WTC11 (cell line): ENCODE measurements at regions not wholly inside any gene's neighbourhood (a gene's known extent, or its start where the extent isn't known, plus 50 kb on each side); places are given as distances from the start of the nearest gene placed in this dataset.

Experiments used
- CREB1 ChIP-seq: sonication (generic); formaldehyde crosslinking; IDR thresholded peaks from 2 replicates; pipeline ENCODE4 v1.8.0; 2023; ENCODE audit warnings: mild to moderate bottlenecking, missing genetic modification reagents
- E2F1 ChIP-seq: sonication (generic); formaldehyde crosslinking; IDR thresholded peaks from 2 replicates; pipeline ENCODE4 v1.8.0; 2022; ENCODE audit warnings: mild to moderate bottlenecking, missing genetic modification reagents
- E2F4 ChIP-seq: sonication (generic); formaldehyde crosslinking; IDR thresholded peaks from 2 replicates; pipeline ENCODE4 v1.8.1; 2022; ENCODE audit warnings: low read depth, mild to moderate bottlenecking, moderate library complexity, missing genetic modification reagents, borderline replicate concordance
- ELF4 ChIP-seq: sonication (generic); formaldehyde crosslinking; IDR thresholded peaks from 2 replicates; pipeline ENCODE4 v1.8.1; 2022; ENCODE audit warnings: low read depth, mild to moderate bottlenecking, moderate library complexity, missing genetic modification reagents
- ESRRA ChIP-seq: sonication (generic); formaldehyde crosslinking; IDR thresholded peaks from 2 replicates; pipeline ENCODE4 v1.8.1; 2022; ENCODE audit warnings: mild to moderate bottlenecking, missing genetic modification reagents, borderline replicate concordance
- FOXP1 ChIP-seq: sonication (generic); formaldehyde crosslinking; IDR thresholded peaks from 2 replicates; pipeline ENCODE4 v1.8.0; 2022; ENCODE audit warnings: missing genetic modification reagents, mild to moderate bottlenecking, moderate library complexity, borderline replicate concordance
- GTF2I ChIP-seq: fragments of 250-450 bp; sonication (Bioruptor Pico); conservative IDR thresholded peaks from 2 replicates; pipeline ENCODE4 v1.4.0; 2021; ENCODE audit warnings: mild to moderate bottlenecking
- MAX ChIP-seq: sonication (generic); formaldehyde crosslinking; IDR thresholded peaks from 2 replicates; pipeline ENCODE4 v1.8.0; 2022; ENCODE audit warnings: mild to moderate bottlenecking, missing genetic modification reagents
- NR3C1 ChIP-seq: sonication (generic); formaldehyde crosslinking; conservative IDR thresholded peaks from 2 replicates; pipeline ENCODE4 v1.8.1; 2023; ENCODE audit warnings: low read depth, mild to moderate bottlenecking, missing genetic modification reagents
- TCF7 ChIP-seq: sonication (generic); formaldehyde crosslinking; IDR thresholded peaks from 2 replicates; pipeline ENCODE4 v1.8.0; 2022; ENCODE audit warnings: mild to moderate bottlenecking, low read depth, missing genetic modification reagents, moderate library complexity
- ZNF232 ChIP-seq: sonication (generic); formaldehyde crosslinking; IDR thresholded peaks from 2 replicates; pipeline ENCODE4 v1.8.0; 2022; ENCODE audit warnings: mild to moderate bottlenecking, missing genetic modification reagents
- TF ChIP-seq, protein P1 (sequence below): fragments of 200-600 bp; IDR thresholded peaks from 2 replicates; pipeline ENCODE4 v1.8.0; 2022; ENCODE audit warnings: antibody characterized with exemption

GRCh38 chr9:21685502-21685901 is 116.9 kb upstream of the MTAP start:
- TF ChIP-seq, protein P1, sequence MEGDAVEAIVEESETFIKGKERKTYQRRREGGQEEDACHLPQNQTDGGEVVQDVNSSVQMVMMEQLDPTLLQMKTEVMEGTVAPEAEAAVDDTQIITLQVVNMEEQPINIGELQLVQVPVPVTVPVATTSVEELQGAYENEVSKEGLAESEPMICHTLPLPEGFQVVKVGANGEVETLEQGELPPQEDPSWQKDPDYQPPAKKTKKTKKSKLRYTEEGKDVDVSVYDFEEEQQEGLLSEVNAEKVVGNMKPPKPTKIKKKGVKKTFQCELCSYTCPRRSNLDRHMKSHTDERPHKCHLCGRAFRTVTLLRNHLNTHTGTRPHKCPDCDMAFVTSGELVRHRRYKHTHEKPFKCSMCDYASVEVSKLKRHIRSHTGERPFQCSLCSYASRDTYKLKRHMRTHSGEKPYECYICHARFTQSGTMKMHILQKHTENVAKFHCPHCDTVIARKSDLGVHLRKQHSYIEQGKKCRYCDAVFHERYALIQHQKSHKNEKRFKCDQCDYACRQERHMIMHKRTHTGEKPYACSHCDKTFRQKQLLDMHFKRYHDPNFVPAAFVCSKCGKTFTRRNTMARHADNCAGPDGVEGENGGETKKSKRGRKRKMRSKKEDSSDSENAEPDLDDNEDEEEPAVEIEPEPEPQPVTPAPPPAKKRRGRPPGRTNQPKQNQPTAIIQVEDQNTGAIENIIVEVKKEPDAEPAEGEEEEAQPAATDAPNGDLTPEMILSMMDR: no peak
- TF ChIP-seq ELF4 (CRISPR knock-in tag) (no peak), E2F4 (CRISPR knock-in tag) (no peak), ESRRA (no peak), CREB1 (CRISPR knock-in tag) (no peak), MAX (CRISPR knock-in tag) (no peak), ZNF232 (CRISPR knock-in tag) (no peak), E2F1 (no peak), GTF2I (CRISPR knock-in tag) (no peak), NR3C1 (no peak), FOXP1 (CRISPR knock-in tag) (no peak), TCF7 (CRISPR knock-in tag) (no peak)
